Left renal pelvis (tissue), 4 donors: ENCODE measurements at regions not wholly inside any gene's neighbourhood (a gene's known extent, or its start where the extent isn't known, plus 50 kb on each side); places are given as distances from the start of the nearest gene placed in this dataset.

ENCODE experiments used
- DNase-seq, 4 donors: peaks; one replicate each; pipeline ENCODE4 v3.0.0-alpha.2; 2013; ENCODE audit warnings: low read depth in 4 of 4, low spot score in 3 of 4

- no peak for DNase-seq
Observed at GRCh38 chr7:16027396-16027795, 340.9 kb upstream of the MEOX2 start.

- DNase-seq: no peak
Observed at GRCh38 chr7:16026253-16027020, 340.0 kb upstream of the MEOX2 start.

- no peak for DNase-seq
Observed at GRCh38 chr7:16025696-16026095, 339.2 kb upstream of the MEOX2 start.

GRCh38 chr7:16023503-16023902 lies 337.0 kb upstream of the MEOX2 start:
- no peak for DNase-seq

- DNase-seq: no peak
Observed at GRCh38 chr7:16023046-16023445, 336.6 kb upstream of the MEOX2 start.

GRCh38 chr7:16021851-16022250 lies 335.4 kb upstream of the MEOX2 start:
- no peak for DNase-seq

- DNase-seq: no peak
Observed at GRCh38 chr7:16015981-16016380, 329.5 kb upstream of the MEOX2 start.

- no peak for DNase-seq
Observed at GRCh38 chr7:16014031-16014430, 327.5 kb upstream of the MEOX2 start.

GRCh38 chr7:16007911-16008310 lies 321.4 kb upstream of the MEOX2 start:
- DNase-seq: no peak

GRCh38 chr7:16004702-16005101 lies 318.2 kb upstream of the MEOX2 start:
- DNase-seq: peak in 1 of 4 donors; percentile 11

GRCh38 chr7:16001477-16001876 lies 315.0 kb upstream of the MEOX2 start:
- no peak for DNase-seq

GRCh38 chr7:15998617-15999016 lies 312.1 kb upstream of the MEOX2 start:
- no peak for DNase-seq

- DNase-seq: no peak
Observed at GRCh38 chr7:15995027-15995426, 308.5 kb upstream of the MEOX2 start.

- DNase-seq: no peak
Observed at GRCh38 chr7:15989194-15989593, 302.7 kb upstream of the MEOX2 start.

- no peak for DNase-seq
Observed at GRCh38 chr7:15985587-15986384, 299.3 kb upstream of the MEOX2 start.

GRCh38 chr7:15977663-15978062 lies 291.2 kb upstream of the MEOX2 start:
- DNase-seq: no peak

- DNase-seq: no peak
Observed at GRCh38 chr7:15972862-15973275, 286.4 kb upstream of the MEOX2 start.

- no peak for DNase-seq
Observed at GRCh38 chr7:15967551-15967950, 281.1 kb upstream of the MEOX2 start.

- DNase-seq: no peak
Observed at GRCh38 chr7:15967121-15967520, 280.6 kb upstream of the MEOX2 start.

- DNase-seq: no peak
Observed at GRCh38 chr7:15963206-15963605, 276.7 kb upstream of the MEOX2 start.

- DNase-seq: no peak
Observed at GRCh38 chr7:15954671-15955354, 268.3 kb upstream of the MEOX2 start.
